ENCODE measurements at regions not wholly inside any gene's neighbourhood (a gene's known extent, or its start where the extent isn't known, plus 50 kb on each side); places are given as distances from the start of the nearest gene placed in this dataset.

DNA sequence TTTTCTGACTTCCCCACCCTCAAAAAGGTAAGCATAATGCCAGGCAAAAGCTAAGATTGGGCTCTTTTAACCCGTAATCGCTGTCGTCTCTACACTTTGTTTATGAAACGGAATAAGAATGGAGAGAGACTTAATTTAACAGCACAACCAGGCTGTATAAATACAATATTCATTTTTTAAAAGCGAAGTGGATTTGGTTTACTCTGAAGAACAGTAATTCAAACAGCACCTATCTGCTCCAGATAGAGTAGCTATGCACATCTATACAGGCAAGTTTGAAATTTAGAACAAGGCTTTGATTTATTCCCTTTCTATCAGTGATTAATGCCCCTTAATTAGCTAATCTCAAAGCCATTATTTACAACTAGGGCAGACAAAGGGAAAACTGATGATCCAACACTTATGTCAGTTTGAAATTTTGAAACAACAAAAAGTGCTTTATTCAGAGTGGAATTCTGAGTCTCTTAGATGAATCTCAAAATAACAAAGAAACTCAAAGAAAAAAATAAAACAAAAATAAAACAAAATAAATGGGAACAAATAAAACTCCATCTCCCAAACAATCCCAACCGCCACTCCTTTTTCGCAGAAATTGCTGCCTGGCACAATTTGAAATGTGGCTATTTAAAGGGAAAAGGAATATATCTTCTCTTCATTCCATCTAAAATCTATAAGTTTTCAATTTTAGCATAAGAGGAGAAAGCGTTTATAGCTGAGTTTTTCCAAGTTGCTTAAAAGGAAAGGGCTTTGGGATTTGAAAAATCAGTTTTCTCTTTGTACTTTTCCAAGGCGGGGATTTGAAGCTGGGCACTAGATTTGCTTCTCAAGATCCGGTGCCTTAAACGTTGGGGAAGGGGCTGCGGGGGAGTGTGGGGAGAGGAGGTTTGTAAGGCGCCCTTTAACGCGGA, 298.6 kb downstream of the PARP8 start:
- no peak for DNase-seq (ENCODE audit: low read depth)

- DNase-seq (ENCODE audit: low read depth), result no peak
Observed at GRCh38 chr5:50965654-50966375, 299.4 kb downstream of the PARP8 start.

DNA sequence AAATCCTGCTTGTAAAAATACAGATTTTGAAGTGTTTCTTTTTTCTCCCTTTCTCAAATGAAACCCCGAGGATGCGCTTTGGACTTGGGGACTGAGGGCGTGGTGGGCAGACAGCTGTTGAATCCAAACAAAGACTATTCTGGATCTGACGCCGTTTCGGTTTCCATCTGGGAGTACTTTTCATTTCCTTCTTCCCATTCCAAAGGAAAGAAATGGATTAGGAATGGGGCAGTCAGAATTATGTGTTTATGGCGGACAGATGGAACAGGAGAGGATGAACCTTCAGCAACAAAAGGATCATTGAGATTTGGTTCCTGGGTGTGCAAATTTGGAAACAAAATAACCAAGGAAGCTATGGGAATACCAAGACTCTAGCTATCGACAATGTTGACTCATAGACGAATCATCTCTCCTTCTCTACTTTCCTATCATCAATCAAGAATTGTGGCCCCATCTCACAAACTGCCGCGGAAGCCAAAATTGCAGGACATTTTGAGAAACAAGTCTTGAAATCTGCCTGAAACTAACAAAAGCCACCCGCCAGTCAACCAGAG, 300.6 kb downstream of the PARP8 start:
- no peak for DNase-seq (ENCODE audit: low read depth)

- no peak for DNase-seq (ENCODE audit: low read depth)
Observed at GRCh38 chr5:50967563-50968355, 301.3 kb downstream of the PARP8 start.

- DNase-seq (ENCODE audit: low read depth), result no peak
Observed at GRCh38 chr5:50968356-50969149, 302.1 kb downstream of the PARP8 start.

- DNase-seq (ENCODE audit: low read depth), result no peak
Observed at GRCh38 chr5:50969151-50970031, 303.0 kb downstream of the PARP8 start.

GRCh38 chr5:50975840-50976239, 309.4 kb downstream of the PARP8 start:
- DNase-seq (ENCODE audit: low read depth), result no peak

DNA sequence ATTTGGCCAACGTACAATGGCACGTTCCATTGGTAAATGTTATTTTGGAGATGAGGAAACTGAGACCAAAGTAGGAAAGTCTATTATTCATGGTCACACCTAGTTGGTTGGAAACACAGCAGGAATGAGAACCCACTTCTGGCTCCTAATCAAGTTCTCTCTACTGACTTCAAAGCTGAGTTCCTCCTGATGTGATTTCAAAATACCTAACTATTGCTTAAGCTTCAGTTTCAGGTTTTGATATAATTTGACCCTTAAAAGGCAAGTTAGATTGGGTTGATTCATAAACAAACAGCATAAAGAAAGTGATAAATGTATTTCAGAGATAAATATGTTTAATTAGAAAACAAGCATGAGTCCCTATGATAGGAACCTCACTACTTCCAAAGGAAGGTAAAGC, 312.5 kb downstream of the PARP8 start:
- DNase-seq (ENCODE audit: low read depth), result no peak

- no peak for DNase-seq (ENCODE audit: low read depth)
Observed at GRCh38 chr5:50984640-50985039, 318.2 kb downstream of the PARP8 start.

GRCh38 chr5:50990296-50990924, 324.0 kb downstream of the PARP8 start:
- DNase-seq (ENCODE audit: low read depth), result no peak

- DNase-seq (ENCODE audit: low read depth), result no peak
Observed at GRCh38 chr5:50995285-50995942, 329.0 kb downstream of the PARP8 start.

- DNase-seq (ENCODE audit: low read depth), result no peak
Observed at GRCh38 chr5:51001227-51001923, 334.9 kb downstream of the PARP8 start.

DNA sequence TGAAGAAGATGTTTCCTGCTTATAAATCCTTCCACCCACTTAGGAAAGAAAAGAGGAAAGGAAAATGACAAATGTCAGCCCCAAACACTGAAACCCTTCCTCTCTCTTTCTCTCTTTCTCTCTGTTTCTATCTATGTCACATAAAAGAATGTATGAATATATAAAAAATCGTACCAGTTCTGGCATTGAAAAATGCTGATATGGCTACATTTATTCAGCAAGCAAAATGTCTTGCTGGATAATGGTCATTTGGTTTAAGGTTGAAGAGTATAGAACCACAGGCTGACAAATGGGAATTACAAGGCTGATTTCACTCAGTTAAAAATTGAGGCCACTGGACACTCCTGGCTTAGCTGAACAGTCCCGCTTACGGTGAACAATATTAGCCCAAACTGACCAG, 335.9 kb downstream of the PARP8 start:
- no peak for DNase-seq (ENCODE audit: low read depth)

- no peak for DNase-seq (ENCODE audit: low read depth)
Observed at GRCh38 chr5:51013036-51013435, 346.6 kb downstream of the PARP8 start.

DNA sequence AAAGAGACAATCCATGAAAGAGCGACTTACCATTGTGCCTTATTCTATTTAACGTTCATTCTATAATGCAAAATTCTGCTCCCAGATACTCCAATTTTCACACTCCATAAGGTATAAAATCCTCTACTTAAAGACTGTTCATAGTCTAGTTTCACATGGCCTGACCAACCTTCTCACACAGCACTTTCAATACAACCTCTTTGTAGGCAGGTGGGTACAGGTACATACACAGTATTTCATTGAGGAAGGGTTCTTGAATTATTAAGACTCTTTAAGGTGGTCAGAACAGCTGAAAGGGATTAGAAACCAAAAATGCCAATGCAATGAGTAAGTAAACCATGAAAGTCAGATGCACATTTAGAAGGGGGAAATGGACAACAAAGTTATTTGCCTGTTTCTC, 352.0 kb downstream of the PARP8 start:
- no peak for DNase-seq (ENCODE audit: low read depth)

DNA sequence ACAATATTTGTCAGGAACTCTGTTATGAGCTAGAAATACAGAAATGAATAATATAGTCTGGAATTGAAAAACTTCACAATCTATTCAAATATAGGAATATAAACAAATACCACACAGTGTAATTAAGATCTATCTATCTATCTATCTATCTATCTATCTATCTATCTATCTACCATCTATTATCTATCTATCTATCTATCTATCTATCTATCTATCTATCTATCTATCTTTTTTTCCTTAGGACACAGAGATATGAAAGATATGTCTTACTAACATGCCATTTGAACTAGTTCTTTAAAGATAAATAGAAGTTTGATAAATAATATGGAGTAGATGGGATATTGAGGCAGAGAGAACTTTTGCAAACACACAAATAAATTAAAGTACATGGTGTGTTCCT, 357.8 kb downstream of the PARP8 start:
- DNase-seq (ENCODE audit: low read depth), result no peak

DNA sequence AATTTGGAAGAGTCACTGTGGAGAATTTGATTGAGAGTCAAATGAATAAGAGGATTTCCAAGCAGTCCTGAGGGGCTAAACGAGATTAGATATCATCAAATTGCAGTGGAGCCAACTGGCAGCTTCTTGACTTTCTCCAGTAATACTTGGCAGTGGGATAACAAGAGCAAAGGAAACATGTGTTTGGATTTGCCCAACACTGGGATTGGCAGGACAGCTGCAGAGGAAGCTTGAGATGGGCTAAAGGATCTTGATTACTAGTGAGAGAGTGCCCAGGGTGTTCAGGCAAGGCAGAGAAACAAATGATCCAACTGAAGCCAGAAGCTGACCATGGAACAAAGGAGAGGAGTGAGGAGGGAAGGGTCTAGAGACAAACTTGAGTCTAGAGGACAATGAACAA, 356.0 kb upstream of the ISL1 start:
- DNase-seq (ENCODE audit: low read depth), result no peak

GRCh38 chr5:51028394-51028793, 354.9 kb upstream of the ISL1 start:
- DNase-seq (ENCODE audit: low read depth), result no peak

GRCh38 chr5:51033215-51033614, 350.0 kb upstream of the ISL1 start:
- DNase-seq (ENCODE audit: low read depth), result no peak

All from activated T-cell treated with anti-CD3 and anti-CD28 coated beads for 48 hours (primary cell).